ENCODE measurements at regions not wholly inside any gene's neighbourhood (a gene's known extent, or its start where the extent isn't known, plus 50 kb on each side); places are given as distances from the start of the nearest gene placed in this dataset.

GRCh38 chr3:41026394-41027177 is 172.7 kb upstream of the CTNNB1 start:
- DNase-seq (ENCODE audit: low read depth), result peak; percentile 98
- no peak for TF ChIP-seq CTCF (conservative IDR thresholded peaks at IDR 0.05; ENCODE audit: low read depth, low read length)
- no peak overlapping the region for H3K4me3 ChIP-seq (ENCODE audit: low read depth, low read length)

GRCh38 chr3:41029356-41029755 is 169.9 kb upstream of the CTNNB1 start:
- no peak for TF ChIP-seq CTCF (conservative IDR thresholded peaks at IDR 0.05; ENCODE audit: low read depth, low read length)
- peak; percentile 13 for DNase-seq (ENCODE audit: low read depth)
- no peak overlapping the region for H3K4me3 ChIP-seq (ENCODE audit: low read depth, low read length)

- no peak for DNase-seq (ENCODE audit: low read depth)
- TF ChIP-seq CTCF (conservative IDR thresholded peaks at IDR 0.05; ENCODE audit: low read depth, low read length), result no peak
- H3K4me3 ChIP-seq (ENCODE audit: low read depth, low read length), result no peak overlapping the region
Observed at GRCh38 chr3:41030220-41030619, 169.1 kb upstream of the CTNNB1 start.

GRCh38 chr3:41031401-41031800 is 167.9 kb upstream of the CTNNB1 start:
- no peak for TF ChIP-seq CTCF (conservative IDR thresholded peaks at IDR 0.05; ENCODE audit: low read depth, low read length)

GRCh38 chr3:41033956-41034519 is 165.3 kb upstream of the CTNNB1 start:
- DNase-seq (ENCODE audit: low read depth), result no peak
- no peak for TF ChIP-seq CTCF (conservative IDR thresholded peaks at IDR 0.05; ENCODE audit: low read depth, low read length)

More at GRCh38 chr3:41031401-41031800, 167.9 kb upstream of the CTNNB1 start:
- no peak for DNase-seq (ENCODE audit: low read depth)
- no peak overlapping the region for H3K4me3 ChIP-seq (ENCODE audit: low read depth, low read length)

GRCh38 chr3:41035456-41036022 is 163.8 kb upstream of the CTNNB1 start:
- DNase-seq (ENCODE audit: low read depth), result peak; percentile 21
- H3K4me3 ChIP-seq (ENCODE audit: low read depth, low read length), result no peak overlapping the region
- TF ChIP-seq CTCF (conservative IDR thresholded peaks at IDR 0.05; ENCODE audit: low read depth, low read length), result no peak

More at GRCh38 chr3:41033956-41034519, 165.3 kb upstream of the CTNNB1 start:
- no peak overlapping the region for H3K4me3 ChIP-seq (ENCODE audit: low read depth, low read length)

Measured in choroid plexus epithelial cell (primary cell).